ENCODE measurements at regions not wholly inside any gene's neighbourhood (a gene's known extent, or its start where the extent isn't known, plus 50 kb on each side); places are given as distances from the start of the nearest gene placed in this dataset.

- Mint-ChIP-seq H3K27ac (no peak overlapping the region), H3K36me3 (ENCODE audit: insufficient read depth) (no peaks in the 10 kb centered on the region), H3K9me3 (ENCODE audit: low read depth) (no peaks in the 10 kb centered on the region), H3K4me1 (ENCODE audit: low read depth) (no peaks in the 10 kb centered on the region), H3K27me3 (peaks cover 15% of the 10 kb centered on the region), H3K4me3 (ENCODE audit: low read depth) (no peak overlapping the region)
- no peak for DNase-seq (ENCODE audit: low spot score, unreplicated experiment)
- no peak for TF ChIP-seq CTCF (IDR thresholded peaks at IDR 0.05; ENCODE audit: unreplicated experiment)
Measured at GRCh38 chr4:25580633-25581467, 74.8 kb upstream of the SLC34A2 start.

- DNase-seq (ENCODE audit: low spot score, unreplicated experiment) = no peak
- no peak overlapping the region for H3K27ac Mint-ChIP-seq
- no peaks in the 10 kb centered on the region for H3K9me3 Mint-ChIP-seq (ENCODE audit: low read depth)
- H3K27me3 Mint-ChIP-seq = peaks cover 6% of the 10 kb centered on the region
- H3K36me3 Mint-ChIP-seq (ENCODE audit: insufficient read depth) = no peaks in the 10 kb centered on the region
- TF ChIP-seq CTCF (IDR thresholded peaks at IDR 0.05; ENCODE audit: unreplicated experiment) = no peak
- no peak overlapping the region for H3K4me3 Mint-ChIP-seq (ENCODE audit: low read depth)
- no peaks in the 10 kb centered on the region for H3K4me1 Mint-ChIP-seq (ENCODE audit: low read depth)
Measured at GRCh38 chr4:25585901-25586523, 69.6 kb upstream of the SLC34A2 start.

- TF ChIP-seq CTCF (IDR thresholded peaks at IDR 0.05; ENCODE audit: unreplicated experiment) = no peak
- H3K27ac Mint-ChIP-seq = no peak overlapping the region
Measured at GRCh38 chr4:25588206-25588605, 67.4 kb upstream of the SLC34A2 start.

GRCh38 chr4:25590171-25590570 is 65.5 kb upstream of the SLC34A2 start:
- Mint-ChIP-seq H3K4me3 (ENCODE audit: low read depth) (no peak overlapping the region), H3K27ac (no peak overlapping the region)
- TF ChIP-seq CTCF (IDR thresholded peaks at IDR 0.05; ENCODE audit: unreplicated experiment) = no peak

More at GRCh38 chr4:25588206-25588605, 67.4 kb upstream of the SLC34A2 start:
- Mint-ChIP-seq H3K27me3 (no peaks in the 10 kb centered on the region), H3K4me3 (ENCODE audit: low read depth) (no peak overlapping the region), H3K36me3 (ENCODE audit: insufficient read depth) (no peaks in the 10 kb centered on the region), H3K9me3 (ENCODE audit: low read depth) (no peaks in the 10 kb centered on the region), H3K4me1 (ENCODE audit: low read depth) (no peaks in the 10 kb centered on the region)
- DNase-seq (ENCODE audit: low spot score, unreplicated experiment) = no peak

GRCh38 chr4:25592736-25593135 is 62.9 kb upstream of the SLC34A2 start:
- no peak for DNase-seq (ENCODE audit: low spot score, unreplicated experiment)
- Mint-ChIP-seq H3K9me3 (ENCODE audit: low read depth) (peaks cover 7% of the 10 kb centered on the region), H3K4me1 (ENCODE audit: low read depth) (no peaks in the 10 kb centered on the region), H3K27me3 (no peaks in the 10 kb centered on the region), H3K4me3 (ENCODE audit: low read depth) (no peak overlapping the region), H3K36me3 (ENCODE audit: insufficient read depth) (peaks cover 1% of the 10 kb centered on the region), H3K27ac (no peak overlapping the region)
- TF ChIP-seq CTCF (IDR thresholded peaks at IDR 0.05; ENCODE audit: unreplicated experiment) = no peak

More at GRCh38 chr4:25590171-25590570, 65.5 kb upstream of the SLC34A2 start:
- Mint-ChIP-seq H3K9me3 (ENCODE audit: low read depth) (no peaks in the 10 kb centered on the region), H3K4me1 (ENCODE audit: low read depth) (no peaks in the 10 kb centered on the region), H3K36me3 (ENCODE audit: insufficient read depth) (no peaks in the 10 kb centered on the region), H3K27me3 (no peaks in the 10 kb centered on the region)
- DNase-seq (ENCODE audit: low spot score, unreplicated experiment) = no peak
